Cardiac muscle cell (in vitro differentiated cells and primary cell): ENCODE measurements at regions not wholly inside any gene's neighbourhood (a gene's known extent, or its start where the extent isn't known, plus 50 kb on each side); places are given as distances from the start of the nearest gene placed in this dataset.

Source experiments
- DNase-seq, 2 donors: peaks; one replicate each; pipeline versions ENCODE4 v3.0.0 to v3.0.0-alpha.2; 2010 to 2017; ENCODE audit warnings: low read depth in 1 of 2, low spot score in 1 of 2
- H3K27ac ChIP-seq: fragments of 200-600 bp; sonication (generic); 2 replicates; pipeline ENCODE4 v1.5.1; 2016
- H3K27me3 ChIP-seq: fragments of 200-600 bp; sonication (generic); 2 replicates; pipeline ENCODE4 v1.6.0; 2016; ENCODE audit warnings: control low read depth
- H3K36me3 ChIP-seq: fragments of 200-600 bp; sonication (generic); 2 replicates; pipeline ENCODE4 v1.5.1; 2016; ENCODE audit warnings: control low read depth
- H3K4me1 ChIP-seq: fragments of 200-600 bp; sonication (generic); 2 replicates; pipeline ENCODE4 v1.8.1; 2017; ENCODE audit warnings: low read depth, mild to moderate bottlenecking, mixed run types
- H3K4me3 ChIP-seq: fragments of 200-600 bp; sonication (generic); 2 replicates; pipeline ENCODE4 v1.5.1; 2016; ENCODE audit warnings: mild to moderate bottlenecking
- H3K9me3 ChIP-seq: fragments of 200-600 bp; sonication (generic); 2 replicates; pipeline ENCODE4 v1.5.1; 2017; ENCODE audit warnings: low read depth, mild to moderate bottlenecking, control low read depth
- TF ChIP-seq, protein P1 (sequence below): IDR thresholded peaks from 2 replicates; pipeline ENCODE4 v1.5.1; 2012; ENCODE audit warnings: low read depth, mild to moderate bottlenecking, low read length

GRCh38 chr13:74560325-74560724 is 426.1 kb upstream of the KLF12 start:
- no peaks in the 10 kb centered on the region for H3K27me3 ChIP-seq
- DNase-seq: no peak
- H3K4me3 ChIP-seq: no peak overlapping the region
- no peaks in the 10 kb centered on the region for H3K36me3 ChIP-seq
- H3K4me1 ChIP-seq: no peaks in the 10 kb centered on the region
- no peak overlapping the region for H3K27ac ChIP-seq
- TF ChIP-seq, protein P1, sequence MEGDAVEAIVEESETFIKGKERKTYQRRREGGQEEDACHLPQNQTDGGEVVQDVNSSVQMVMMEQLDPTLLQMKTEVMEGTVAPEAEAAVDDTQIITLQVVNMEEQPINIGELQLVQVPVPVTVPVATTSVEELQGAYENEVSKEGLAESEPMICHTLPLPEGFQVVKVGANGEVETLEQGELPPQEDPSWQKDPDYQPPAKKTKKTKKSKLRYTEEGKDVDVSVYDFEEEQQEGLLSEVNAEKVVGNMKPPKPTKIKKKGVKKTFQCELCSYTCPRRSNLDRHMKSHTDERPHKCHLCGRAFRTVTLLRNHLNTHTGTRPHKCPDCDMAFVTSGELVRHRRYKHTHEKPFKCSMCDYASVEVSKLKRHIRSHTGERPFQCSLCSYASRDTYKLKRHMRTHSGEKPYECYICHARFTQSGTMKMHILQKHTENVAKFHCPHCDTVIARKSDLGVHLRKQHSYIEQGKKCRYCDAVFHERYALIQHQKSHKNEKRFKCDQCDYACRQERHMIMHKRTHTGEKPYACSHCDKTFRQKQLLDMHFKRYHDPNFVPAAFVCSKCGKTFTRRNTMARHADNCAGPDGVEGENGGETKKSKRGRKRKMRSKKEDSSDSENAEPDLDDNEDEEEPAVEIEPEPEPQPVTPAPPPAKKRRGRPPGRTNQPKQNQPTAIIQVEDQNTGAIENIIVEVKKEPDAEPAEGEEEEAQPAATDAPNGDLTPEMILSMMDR: no peak
- H3K9me3 ChIP-seq: no peaks in the 10 kb centered on the region

DNA sequence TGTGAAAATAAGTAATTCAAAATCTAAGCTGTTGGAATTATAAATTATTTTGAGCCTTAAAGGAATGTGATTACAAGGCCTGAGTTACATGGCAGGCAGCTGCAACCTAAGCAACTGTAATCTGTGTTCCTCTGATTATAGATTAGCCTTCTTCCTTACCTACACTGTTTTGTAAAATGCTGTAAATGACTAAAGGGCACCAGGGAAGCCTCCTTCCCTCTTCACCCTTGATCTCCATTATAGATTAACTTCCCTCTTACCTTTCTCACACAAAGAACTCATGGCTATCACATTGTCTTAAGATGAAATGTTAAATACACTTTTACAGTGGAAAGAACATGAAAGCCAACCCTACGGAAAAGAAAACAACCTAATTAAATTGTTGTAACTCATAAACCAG is 423.7 kb upstream of the KLF12 start:
- no peaks in the 10 kb centered on the region for H3K4me1 ChIP-seq
- DNase-seq: no peak
- H3K4me3 ChIP-seq: no peak overlapping the region
- no peaks in the 10 kb centered on the region for H3K9me3 ChIP-seq
- no peaks in the 10 kb centered on the region for H3K36me3 ChIP-seq
- H3K27ac ChIP-seq: no peak overlapping the region
- H3K27me3 ChIP-seq: no peaks in the 10 kb centered on the region
- TF ChIP-seq, protein P1: no peak

DNA sequence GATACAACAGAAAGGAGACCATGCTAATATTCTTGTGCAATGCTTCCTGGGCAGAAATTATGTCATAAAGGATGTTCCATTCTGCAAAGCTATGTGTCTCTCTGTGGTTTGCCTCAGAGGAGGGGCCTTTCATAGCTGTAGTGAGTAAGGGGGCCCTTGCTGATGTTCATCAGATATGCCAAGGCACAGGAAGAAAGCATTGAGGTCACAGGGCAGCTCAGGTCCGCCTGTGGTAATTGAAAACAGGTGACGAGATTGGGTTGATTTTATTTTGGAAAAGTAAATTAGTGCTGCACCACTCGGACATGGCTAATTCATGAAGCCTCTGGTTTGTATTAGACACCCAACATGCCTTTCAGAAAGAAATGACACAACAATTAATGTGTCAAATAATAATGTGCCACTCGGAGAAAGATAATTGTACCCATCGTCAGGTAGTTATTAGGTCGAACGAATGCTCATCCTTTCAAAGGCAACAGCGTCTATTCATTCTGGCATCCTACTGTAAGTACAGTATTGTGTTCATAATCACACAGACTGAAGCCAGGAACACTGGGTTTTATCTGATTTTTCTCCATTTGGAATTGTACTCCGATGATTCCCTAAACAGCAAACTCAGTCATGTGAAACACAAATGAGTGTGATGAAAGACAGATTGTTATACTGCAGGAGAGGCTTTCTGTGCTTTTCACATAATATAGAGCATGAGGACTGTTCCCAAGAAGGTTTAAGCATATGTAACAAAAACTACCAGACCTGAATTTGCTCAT is 421.6 kb upstream of the KLF12 start:
- DNase-seq: no peak
- Histone ChIP-seq H3K36me3 (no peaks in the 10 kb centered on the region), H3K9me3 (no peaks in the 10 kb centered on the region), H3K4me3 (no peak overlapping the region), H3K4me1 (no peaks in the 10 kb centered on the region), H3K27ac (no peak overlapping the region), H3K27me3 (no peaks in the 10 kb centered on the region)
- TF ChIP-seq, protein P1: no peak

GRCh38 chr13:74555276-74555625 is 421.0 kb upstream of the KLF12 start:
- TF ChIP-seq, protein P1: no peak
- Histone ChIP-seq H3K27ac (no peak overlapping the region), H3K4me1 (no peaks in the 10 kb centered on the region), H3K9me3 (no peaks in the 10 kb centered on the region), H3K4me3 (no peak overlapping the region), H3K36me3 (no peaks in the 10 kb centered on the region), H3K27me3 (no peaks in the 10 kb centered on the region)
- DNase-seq: no peak

DNA sequence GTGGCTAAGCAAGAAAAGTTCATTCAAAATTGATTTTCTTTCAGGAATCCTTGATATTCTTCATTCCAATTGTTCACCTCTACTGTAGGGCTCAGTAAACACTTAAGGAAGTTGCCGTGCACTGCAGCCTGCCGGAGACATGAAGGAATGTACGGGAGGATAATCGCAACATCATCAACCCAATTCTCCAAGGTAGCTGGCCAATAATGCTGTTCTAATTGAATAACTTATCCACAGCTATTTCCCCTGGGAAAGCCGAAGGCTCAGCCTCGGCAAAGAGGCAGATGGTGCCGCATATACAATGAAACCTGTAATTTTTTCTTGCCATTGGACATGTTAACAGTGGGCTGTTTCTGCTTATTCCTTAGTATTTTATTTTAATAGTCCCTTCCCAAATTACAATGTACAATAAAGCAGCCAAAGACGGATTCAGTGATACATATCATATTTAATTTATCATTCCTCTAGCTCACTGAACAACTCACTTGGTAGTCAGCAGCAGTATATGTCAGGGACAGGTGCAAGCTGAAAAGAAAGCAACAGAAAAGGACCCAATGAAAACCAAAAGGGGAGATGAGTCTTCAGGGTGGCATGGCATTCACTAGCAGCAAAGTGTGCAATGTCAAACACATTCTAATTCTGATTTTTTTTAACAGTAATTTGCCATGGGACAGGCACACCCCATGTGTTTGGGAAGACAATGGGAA is 420.5 kb upstream of the KLF12 start:
- no peak for DNase-seq
- Histone ChIP-seq H3K27ac (no peak overlapping the region), H3K36me3 (no peaks in the 10 kb centered on the region), H3K27me3 (no peaks in the 10 kb centered on the region), H3K4me1 (no peaks in the 10 kb centered on the region), H3K9me3 (no peaks in the 10 kb centered on the region), H3K4me3 (no peak overlapping the region)
- TF ChIP-seq, protein P1: no peak
